ENCODE measurements at regions not wholly inside any gene's neighbourhood (a gene's known extent, or its start where the extent isn't known, plus 50 kb on each side); places are given as distances from the start of the nearest gene placed in this dataset.

DNA sequence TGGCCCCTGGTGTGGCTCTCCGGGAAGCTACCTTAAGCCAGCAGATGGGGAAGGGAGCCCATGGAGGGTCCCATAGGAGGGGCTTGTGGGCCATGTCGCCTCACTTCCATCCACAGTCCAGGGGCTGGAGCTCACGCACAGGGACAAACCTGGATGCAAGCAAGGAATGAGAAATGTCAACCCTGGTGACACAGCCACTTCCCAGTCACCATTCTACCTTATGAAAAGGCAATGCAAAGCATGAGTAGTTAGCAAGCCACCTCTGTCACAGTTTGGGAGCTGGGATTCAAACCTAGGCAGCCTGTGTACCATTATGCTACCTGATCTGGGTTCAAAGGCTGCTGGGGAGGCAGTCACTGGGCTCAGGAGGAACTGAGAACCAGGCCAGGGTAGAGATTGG is 170.0 kb upstream of the KLHL29 start:
- in situ Hi-C loops (cut with HindIII; ENCODE audit: low pct_unique_long_range_greater_than_20kb, low sequenced_read_pairs), result no loop called here

GRCh38 chr2:23219666-23220065 is 165.3 kb upstream of the KLHL29 start:
- POLR2A ChIA-PET, result no interaction called here
- H3K27me3 ChIP-seq (ENCODE audit: control insufficient read depth, insufficient read depth, low read length), result peaks cover 2% of the 10 kb centered on the region; the same call in 1 of the 2 replicates
- no peaks in the 10 kb centered on the region for H3K4me1 ChIP-seq (ENCODE audit: control insufficient read depth, insufficient read depth, low read length)
- no TSS peak for BruUV-seq (replicated peaks)
- H3K27ac ChIP-seq (ENCODE audit: low read length), result no peak overlapping the region
- intact Hi-C loops (cut with micrococcal nuclease; ENCODE audit: unreplicated experiment) (no loop called here), in situ Hi-C loops (cut with HindIII; ENCODE audit: low pct_unique_long_range_greater_than_20kb, low sequenced_read_pairs) (no loop called here)
- H3K36me3 ChIP-seq (ENCODE audit: control insufficient read depth, insufficient read depth, low read length), result no peaks in the 10 kb centered on the region
- ATAC-seq, result no peak
- CTCF ChIA-PET, result no interaction called here
- DNase-seq (ENCODE audit: low read depth, low spot score), result no peak
- TF ChIP-seq, protein P1, sequence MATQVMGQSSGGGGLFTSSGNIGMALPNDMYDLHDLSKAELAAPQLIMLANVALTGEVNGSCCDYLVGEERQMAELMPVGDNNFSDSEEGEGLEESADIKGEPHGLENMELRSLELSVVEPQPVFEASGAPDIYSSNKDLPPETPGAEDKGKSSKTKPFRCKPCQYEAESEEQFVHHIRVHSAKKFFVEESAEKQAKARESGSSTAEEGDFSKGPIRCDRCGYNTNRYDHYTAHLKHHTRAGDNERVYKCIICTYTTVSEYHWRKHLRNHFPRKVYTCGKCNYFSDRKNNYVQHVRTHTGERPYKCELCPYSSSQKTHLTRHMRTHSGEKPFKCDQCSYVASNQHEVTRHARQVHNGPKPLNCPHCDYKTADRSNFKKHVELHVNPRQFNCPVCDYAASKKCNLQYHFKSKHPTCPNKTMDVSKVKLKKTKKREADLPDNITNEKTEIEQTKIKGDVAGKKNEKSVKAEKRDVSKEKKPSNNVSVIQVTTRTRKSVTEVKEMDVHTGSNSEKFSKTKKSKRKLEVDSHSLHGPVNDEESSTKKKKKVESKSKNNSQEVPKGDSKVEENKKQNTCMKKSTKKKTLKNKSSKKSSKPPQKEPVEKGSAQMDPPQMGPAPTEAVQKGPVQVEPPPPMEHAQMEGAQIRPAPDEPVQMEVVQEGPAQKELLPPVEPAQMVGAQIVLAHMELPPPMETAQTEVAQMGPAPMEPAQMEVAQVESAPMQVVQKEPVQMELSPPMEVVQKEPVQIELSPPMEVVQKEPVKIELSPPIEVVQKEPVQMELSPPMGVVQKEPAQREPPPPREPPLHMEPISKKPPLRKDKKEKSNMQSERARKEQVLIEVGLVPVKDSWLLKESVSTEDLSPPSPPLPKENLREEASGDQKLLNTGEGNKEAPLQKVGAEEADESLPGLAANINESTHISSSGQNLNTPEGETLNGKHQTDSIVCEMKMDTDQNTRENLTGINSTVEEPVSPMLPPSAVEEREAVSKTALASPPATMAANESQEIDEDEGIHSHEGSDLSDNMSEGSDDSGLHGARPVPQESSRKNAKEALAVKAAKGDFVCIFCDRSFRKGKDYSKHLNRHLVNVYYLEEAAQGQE (IDR thresholded peaks at IDR 0.05; ENCODE audit: insufficient read depth in 1 of 2, low read depth in 2 of 2, low read length in 1 of 2), result no peak
- TF ChIP-seq POLR2AphosphoS5 (IDR thresholded peaks at IDR 0.05; ENCODE audit: low read depth, low read length) (no peak), TCF7L2 (IDR thresholded peaks at IDR 0.05; ENCODE audit: low read depth, low read length) (no peak), SIN3A (IDR thresholded peaks at IDR 0.05; ENCODE audit: borderline replicate concordance, insufficient read depth, low read depth, low read length) (no peak), CTCF (IDR thresholded peaks at IDR 0.05) (no peak)
- H3K9me3 ChIP-seq (ENCODE audit: control insufficient read depth, insufficient read depth, low read depth, low read length), result no peaks in the 10 kb centered on the region
- no peak overlapping the region for H3K4me3 ChIP-seq (ENCODE audit: low read depth in 2 of 2, low read length in 2 of 2)

More for the DNA sequence above, 170.0 kb upstream of the KLHL29 start:
- DNase-seq (ENCODE audit: low read depth, low spot score) (no peak), ATAC-seq (no peak)
- no peak overlapping the region for H3K4me3 ChIP-seq (ENCODE audit: low read depth in 2 of 2, low read length in 2 of 2)
- H3K9me3 ChIP-seq (ENCODE audit: control insufficient read depth, insufficient read depth, low read depth, low read length), result no peaks in the 10 kb centered on the region
- POLR2A ChIA-PET, result no interaction called here
- H3K27me3 ChIP-seq (ENCODE audit: control insufficient read depth, insufficient read depth, low read length), result no peaks in the 10 kb centered on the region; the same call in 1 of the 2 replicates
- TF ChIP-seq, protein P1 (IDR thresholded peaks at IDR 0.05; ENCODE audit: insufficient read depth in 1 of 2, low read depth in 2 of 2, low read length in 1 of 2), result no peak
- TF ChIP-seq TCF7L2 (IDR thresholded peaks at IDR 0.05; ENCODE audit: low read depth, low read length), result no peak
- TF ChIP-seq SIN3A (IDR thresholded peaks at IDR 0.05; ENCODE audit: borderline replicate concordance, insufficient read depth, low read depth, low read length), result no peak
- no peak for TF ChIP-seq POLR2AphosphoS5 (IDR thresholded peaks at IDR 0.05; ENCODE audit: low read depth, low read length)
- no peak for TF ChIP-seq CTCF (IDR thresholded peaks at IDR 0.05)
- intact Hi-C loops (cut with micrococcal nuclease; ENCODE audit: unreplicated experiment), result no loop called here
- no peak overlapping the region for H3K27ac ChIP-seq (ENCODE audit: low read length)
- CTCF ChIA-PET, result no interaction called here
- H3K4me1 ChIP-seq (ENCODE audit: control insufficient read depth, insufficient read depth, low read length), result no peaks in the 10 kb centered on the region
- no TSS peak for BruUV-seq (replicated peaks)
- H3K36me3 ChIP-seq (ENCODE audit: control insufficient read depth, insufficient read depth, low read length), result no peaks in the 10 kb centered on the region

All from Panc1 (cell line).